ENCODE measurements at regions not wholly inside any gene's neighbourhood (a gene's known extent, or its start where the extent isn't known, plus 50 kb on each side); places are given as distances from the start of the nearest gene placed in this dataset.

DNA sequence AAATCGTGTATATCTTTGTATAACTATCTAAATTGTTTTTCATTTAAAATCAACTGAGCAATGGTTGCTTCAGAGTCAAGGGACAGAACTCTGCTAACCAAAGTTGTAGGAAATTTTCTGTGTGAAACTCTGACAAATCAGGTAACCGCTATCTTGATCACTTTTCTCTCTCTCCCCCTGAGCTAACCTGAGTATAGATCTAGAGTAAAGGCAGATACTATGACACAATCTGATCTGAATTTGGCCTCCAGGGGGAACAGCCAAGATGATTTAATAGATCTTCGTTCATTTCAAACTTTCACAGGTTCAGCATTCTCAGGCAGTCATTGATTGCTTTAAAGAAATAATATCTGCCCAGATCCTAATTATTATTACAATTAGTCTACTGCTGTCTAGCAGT is 472.8 kb downstream of the NUF2 start:
- Histone ChIP-seq H3K9ac (no peak overlapping the region), H3K36me3 (no peaks in the 10 kb centered on the region)

DNA sequence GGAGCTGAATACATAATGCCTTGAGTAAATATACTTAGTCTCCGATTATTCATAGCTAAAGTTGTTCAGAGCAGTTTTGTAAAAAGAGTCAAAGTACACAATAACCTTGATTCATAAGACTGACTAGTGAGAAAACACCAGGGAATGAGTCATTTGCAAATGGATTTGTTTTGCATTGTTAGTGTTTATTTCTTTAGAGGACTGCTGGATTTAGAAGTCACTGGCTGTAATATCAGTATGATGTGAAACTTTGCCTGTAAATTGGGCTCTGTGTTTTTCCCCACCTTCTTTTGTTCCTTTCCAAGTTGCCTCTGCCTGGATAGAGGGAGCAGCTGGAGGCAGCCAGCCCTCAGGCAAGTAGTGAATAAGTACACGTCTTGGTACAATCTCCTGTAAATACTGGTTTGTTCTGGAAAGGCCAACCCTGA is 474.7 kb downstream of the NUF2 start:
- Histone ChIP-seq H3K9me3 (replicated peaks in 1 of 11) (peaks cover 12 to 22% (median 18%) of the 10 kb centered on the region in 11 experiments), H3K27ac (no peak overlapping the region), H3K4me1 (peaks cover 0 to 12% (median 6%) of the 10 kb centered on the region in 10 experiments; a peak in 10 of 20 replicates), H3K27me3 (no peaks in the 10 kb centered on the region), H3K4me2 (no peak overlapping the region), H3K4me3 (no peak overlapping the region), H3K36me3 (no peaks in the 10 kb centered on the region), H3K9ac (no peak overlapping the region), H4K20me1 (no peaks in the 10 kb centered on the region)
- TF ChIP-seq Cebpa-rat (IDR thresholded peaks at IDR 0.05): no peak

More for the DNA sequence above, 472.8 kb downstream of the NUF2 start:
- Histone ChIP-seq H3K4me2 (no peak overlapping the region), H3K4me1 (peaks cover 0 to 25% (median 12%) of the 10 kb centered on the region in 10 experiments; a peak in 10 of 20 replicates), H3K4me3 (no peak overlapping the region), H3K27ac (no peak overlapping the region), H3K27me3 (no peaks in the 10 kb centered on the region), H3K9me3 (replicated peaks in 1 of 11) (peaks cover 12 to 22% (median 18%) of the 10 kb centered on the region in 11 experiments), H4K20me1 (no peaks in the 10 kb centered on the region)
- TF ChIP-seq Cebpa-rat (IDR thresholded peaks at IDR 0.05): no peak

DNA sequence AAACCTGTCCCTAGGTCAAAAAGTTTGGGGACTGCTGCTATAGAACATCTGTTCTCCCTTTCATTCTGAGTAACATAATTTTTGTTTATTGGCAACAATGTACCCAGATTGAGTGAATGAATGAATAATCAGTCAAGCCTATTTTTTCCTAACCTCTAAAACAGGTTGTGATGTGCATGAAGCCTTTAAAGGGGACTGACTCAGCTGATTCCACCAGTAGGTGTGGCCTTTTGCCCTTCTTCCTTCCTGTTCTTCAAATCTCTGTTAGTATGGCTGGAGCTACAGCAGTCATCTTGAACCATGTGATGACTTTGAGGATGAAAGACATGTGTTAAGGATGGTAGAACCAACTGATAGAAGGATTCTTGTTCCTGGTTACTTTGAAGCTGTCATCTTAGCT is 476.1 kb downstream of the NUF2 start:
- H3K36me3 ChIP-seq: no peaks in the 10 kb centered on the region
- no peaks in the 10 kb centered on the region for H4K20me1 ChIP-seq
- H3K27me3 ChIP-seq: no peaks in the 10 kb centered on the region
- peaks cover 5 to 13% (median 7%) of the 10 kb centered on the region in 11 experiments; a peak in 21 of 22 replicates for H3K9me3 ChIP-seq (replicated peaks in 1 of 11)
- no peak overlapping the region for H3K4me2 ChIP-seq
- no peak overlapping the region for H3K27ac ChIP-seq
- no peak overlapping the region for H3K4me3 ChIP-seq
- no peak overlapping the region for H3K9ac ChIP-seq
- no peak for TF ChIP-seq Cebpa-rat (IDR thresholded peaks at IDR 0.05)
- H3K4me1 ChIP-seq: no peaks in the 10 kb centered on the region

DNA sequence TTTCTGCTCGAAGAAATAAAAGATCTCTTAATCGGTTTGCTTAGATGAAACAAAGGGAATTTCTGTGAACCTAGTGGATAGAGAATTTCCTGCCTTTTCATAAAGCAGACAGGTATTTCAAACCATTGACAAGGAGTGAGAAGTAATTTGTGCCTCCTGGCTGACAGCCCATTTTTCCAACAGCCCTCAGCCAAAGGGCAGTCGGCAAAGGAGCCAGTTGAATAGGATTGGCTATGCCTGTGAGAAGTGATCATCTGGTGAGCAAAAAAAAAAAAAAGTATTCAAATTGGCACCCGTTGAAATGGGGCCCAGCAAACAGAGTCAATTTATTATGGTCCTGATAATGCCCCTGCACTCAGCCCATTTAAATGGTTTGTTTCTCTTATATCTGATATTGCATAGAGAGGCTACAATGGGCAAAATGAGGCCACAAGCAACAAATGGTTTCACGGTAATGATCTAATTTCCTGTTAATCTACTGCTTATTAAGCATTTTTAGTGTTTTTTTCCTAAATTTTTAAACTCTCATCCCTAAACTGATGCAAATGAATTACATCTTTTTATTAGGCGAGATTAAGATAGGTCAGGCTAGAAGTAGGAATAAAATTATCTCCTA is 477.5 kb downstream of the NUF2 start:
- no peak for TF ChIP-seq Cebpa-rat (IDR thresholded peaks at IDR 0.05)

DNA sequence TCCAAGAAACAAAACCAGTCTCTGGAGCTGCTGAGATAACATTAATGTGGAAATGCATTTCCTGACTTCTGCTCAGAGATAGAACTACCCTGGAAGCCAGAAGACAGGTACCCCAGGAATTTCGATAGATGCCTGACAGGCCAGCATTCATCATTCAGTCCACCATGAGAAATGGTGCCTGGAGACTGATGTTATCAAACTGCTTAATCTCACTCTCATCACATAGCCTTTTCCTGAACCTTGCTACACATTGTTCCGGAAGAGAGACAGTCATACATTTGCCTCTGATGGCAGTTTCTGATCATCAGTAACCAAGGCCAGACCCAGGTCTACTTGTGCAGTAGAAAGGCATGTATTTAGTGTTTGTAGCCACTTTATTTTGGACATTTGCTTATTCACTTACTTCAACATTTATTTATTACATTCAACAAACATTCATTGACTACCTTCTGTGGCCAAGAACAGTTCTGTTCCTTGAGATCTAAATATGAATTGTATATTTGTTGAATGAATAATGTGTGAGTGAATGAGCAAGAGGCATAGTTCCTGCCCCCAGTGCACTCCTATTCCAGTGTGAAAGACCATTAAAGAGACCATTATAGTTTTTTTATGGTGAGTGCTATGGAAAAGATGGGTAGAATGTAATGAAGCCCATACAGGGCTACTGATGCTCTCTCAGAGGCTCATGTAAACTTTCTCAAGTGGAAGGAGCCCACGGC is 485.7 kb downstream of the NUF2 start:
- no peaks in the 10 kb centered on the region for H3K36me3 ChIP-seq
- no peaks in the 10 kb centered on the region for H3K27me3 ChIP-seq
- peaks cover 0 to 2% (median 0%) of the 10 kb centered on the region in 11 experiments; a peak in 1 of 22 replicates for H3K9me3 ChIP-seq (replicated peaks in 1 of 11)
- no peak overlapping the region for H3K27ac ChIP-seq
- no peaks in the 10 kb centered on the region for H3K4me1 ChIP-seq
- no peak overlapping the region for H3K4me2 ChIP-seq
- no peak for TF ChIP-seq Cebpa-rat (IDR thresholded peaks at IDR 0.05)
- H4K20me1 ChIP-seq: no peaks in the 10 kb centered on the region
- no peak overlapping the region for H3K9ac ChIP-seq
- no peak overlapping the region for H3K4me3 ChIP-seq

More for the DNA sequence above, 477.5 kb downstream of the NUF2 start:
- Histone ChIP-seq H3K36me3 (no peaks in the 10 kb centered on the region), H3K9me3 (replicated peaks in 1 of 11) (no peaks in the 10 kb centered on the region), H3K27ac (no peak overlapping the region), H3K4me2 (no peak overlapping the region), H3K9ac (no peak overlapping the region), H3K4me1 (no peaks in the 10 kb centered on the region), H4K20me1 (no peaks in the 10 kb centered on the region), H3K27me3 (no peaks in the 10 kb centered on the region), H3K4me3 (no peak overlapping the region)

DNA sequence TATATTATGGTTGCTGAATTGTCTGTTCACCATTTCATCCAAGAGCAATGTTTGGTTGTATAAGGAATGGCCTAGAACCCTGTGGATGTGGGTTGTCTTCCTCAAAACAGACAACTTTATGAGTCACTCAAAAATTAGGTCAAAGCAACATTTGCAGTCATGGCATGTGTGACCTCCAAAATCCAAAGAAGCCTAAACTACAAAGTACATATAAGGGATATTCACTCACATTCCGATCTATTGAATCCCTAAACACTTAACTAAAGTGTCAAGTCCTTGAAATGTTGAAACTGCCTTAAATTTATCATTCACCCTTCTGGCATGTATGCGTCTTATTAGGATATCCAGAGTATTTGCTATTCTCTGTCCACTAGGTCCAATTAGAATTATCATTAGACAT is 491.5 kb downstream of the NUF2 start:
- H3K27me3 ChIP-seq: no peaks in the 10 kb centered on the region
- H3K4me2 ChIP-seq: no peak overlapping the region
- H3K9me3 ChIP-seq (replicated peaks in 1 of 11): peaks cover 0 to 6% (median 0%) of the 10 kb centered on the region in 11 experiments; a peak in 1 of 22 replicates
- no peak overlapping the region for H3K4me3 ChIP-seq
- H4K20me1 ChIP-seq: no peaks in the 10 kb centered on the region
- no peak overlapping the region for H3K27ac ChIP-seq
- H3K4me1 ChIP-seq: no peaks in the 10 kb centered on the region
- no peak overlapping the region for H3K9ac ChIP-seq
- TF ChIP-seq Cebpa-rat (IDR thresholded peaks at IDR 0.05): no peak
- no peaks in the 10 kb centered on the region for H3K36me3 ChIP-seq

DNA sequence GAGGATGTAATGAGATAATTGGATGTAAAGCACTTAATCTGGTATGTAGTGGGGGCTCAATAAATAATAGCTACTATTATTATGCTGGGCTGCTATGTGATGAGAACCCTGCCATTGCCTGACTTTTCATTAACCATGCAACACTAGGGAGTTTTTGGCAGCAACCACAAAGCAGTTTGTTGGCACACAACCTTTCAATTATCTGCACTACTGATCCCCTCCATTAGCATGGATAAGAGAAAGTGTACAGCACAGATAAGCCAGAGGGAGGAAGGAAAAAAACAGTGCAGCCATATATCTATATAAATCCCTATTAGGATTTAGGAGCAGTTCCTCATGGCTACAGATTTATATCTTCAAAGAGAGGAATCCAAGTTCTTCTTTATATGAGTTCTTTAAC is 498.5 kb downstream of the NUF2 start:
- H3K9ac ChIP-seq: no peak overlapping the region
- no peaks in the 10 kb centered on the region for H3K36me3 ChIP-seq
- no peaks in the 10 kb centered on the region for H3K27me3 ChIP-seq
- no peaks in the 10 kb centered on the region for H3K9me3 ChIP-seq (replicated peaks in 1 of 11)
- no peak overlapping the region for H3K27ac ChIP-seq
- no peak overlapping the region for H3K4me3 ChIP-seq
- no peaks in the 10 kb centered on the region for H3K4me1 ChIP-seq
- no peak for TF ChIP-seq Cebpa-rat (IDR thresholded peaks at IDR 0.05)
- H4K20me1 ChIP-seq: no peaks in the 10 kb centered on the region
- no peak overlapping the region for H3K4me2 ChIP-seq

DNA sequence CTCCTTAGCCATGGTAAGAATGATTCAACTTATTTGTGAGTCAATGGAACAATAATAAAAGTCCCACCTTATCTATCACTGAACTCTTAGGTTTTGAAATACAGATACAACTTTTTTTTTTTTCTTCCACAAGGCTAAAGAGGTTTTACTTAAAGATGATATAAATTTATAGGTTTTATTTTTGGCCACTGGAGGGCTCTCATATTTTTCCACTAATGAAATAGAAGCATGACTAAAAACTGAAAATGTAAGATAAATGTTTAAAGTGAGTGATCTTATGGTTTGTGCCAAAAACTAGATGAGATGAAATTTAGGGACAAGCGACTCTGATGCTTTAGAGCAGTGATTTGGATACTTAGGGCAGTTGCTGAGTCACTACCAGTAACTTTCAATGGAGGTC is 499.0 kb downstream of the NUF2 start:
- no peaks in the 10 kb centered on the region for H3K9me3 ChIP-seq (replicated peaks in 1 of 11)
- no peak overlapping the region for H3K27ac ChIP-seq
- no peaks in the 10 kb centered on the region for H4K20me1 ChIP-seq
- no peaks in the 10 kb centered on the region for H3K27me3 ChIP-seq
- H3K4me1 ChIP-seq: no peaks in the 10 kb centered on the region
- no peak overlapping the region for H3K4me3 ChIP-seq
- no peak overlapping the region for H3K4me2 ChIP-seq
- TF ChIP-seq Cebpa-rat (IDR thresholded peaks at IDR 0.05): no peak
- H3K36me3 ChIP-seq: no peaks in the 10 kb centered on the region
- no peak overlapping the region for H3K9ac ChIP-seq

DNA sequence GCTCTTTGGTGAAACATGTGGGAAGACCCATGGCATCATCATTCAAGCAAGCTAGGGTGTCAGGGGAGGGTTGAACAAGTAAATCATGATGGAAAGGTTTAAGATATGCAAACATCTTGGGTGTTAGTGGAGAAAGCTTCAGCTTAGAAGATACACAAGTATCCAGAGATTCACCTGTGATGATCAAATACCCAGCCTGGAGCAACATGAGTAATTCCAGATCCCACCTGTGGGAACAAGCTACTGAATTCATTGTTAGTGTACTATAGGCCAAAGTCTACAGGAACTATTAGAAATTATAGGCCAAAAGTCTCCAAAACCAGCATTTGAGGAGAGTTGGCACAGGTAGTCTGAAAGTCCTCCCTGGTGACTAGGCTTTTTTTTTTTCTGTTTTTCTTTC is 499.9 kb downstream of the NUF2 start:
- Histone ChIP-seq H3K36me3 (no peaks in the 10 kb centered on the region), H3K27me3 (no peaks in the 10 kb centered on the region), H3K4me1 (0 out of 20 replicates have a peak, but pooled peaks cover 0 to under 1% (median 0%) of the 10 kb centered on the region in 10 experiments), H3K4me3 (no peak overlapping the region), H3K9ac (no peak overlapping the region), H4K20me1 (no peaks in the 10 kb centered on the region), H3K27ac (no peak overlapping the region), H3K9me3 (replicated peaks in 1 of 11) (no peaks in the 10 kb centered on the region), H3K4me2 (no peak overlapping the region)
- no peak for TF ChIP-seq Cebpa-rat (IDR thresholded peaks at IDR 0.05)

DNA sequence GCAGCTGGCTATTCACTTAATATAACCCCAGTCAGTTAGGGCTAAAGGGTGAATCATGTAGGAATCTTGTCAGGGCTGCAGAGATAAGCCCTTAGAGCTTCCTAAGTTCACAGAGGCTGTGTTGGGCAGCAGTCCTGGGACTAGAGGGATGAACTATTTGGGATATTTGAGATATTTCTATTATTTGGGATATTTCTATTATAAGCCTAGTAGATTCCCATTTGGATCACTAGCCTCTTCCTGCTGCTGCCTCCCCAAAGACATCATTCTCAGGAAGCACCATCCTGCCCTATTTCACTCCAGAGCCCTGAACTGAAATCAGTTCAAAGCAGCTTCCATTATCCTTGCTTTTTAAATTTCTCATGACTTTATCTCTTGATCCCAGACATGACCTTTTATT is 501.3 kb downstream of the NUF2 start:
- Histone ChIP-seq H3K4me3 (no peak overlapping the region), H4K20me1 (no peaks in the 10 kb centered on the region), H3K9me3 (replicated peaks in 1 of 11) (no peaks in the 10 kb centered on the region), H3K27me3 (no peaks in the 10 kb centered on the region), H3K4me2 (no peak overlapping the region), H3K9ac (no peak overlapping the region), H3K4me1 (0 out of 20 replicates have a peak, but pooled peaks cover 0 to 5% (median 0%) of the 10 kb centered on the region in 10 experiments), H3K36me3 (no peaks in the 10 kb centered on the region), H3K27ac (no peak overlapping the region)
- no peak for TF ChIP-seq Cebpa-rat (IDR thresholded peaks at IDR 0.05)
